GM12891 (cell line): ENCODE measurements at regions not wholly inside any gene's neighbourhood (a gene's known extent, or its start where the extent isn't known, plus 50 kb on each side); places are given as distances from the start of the nearest gene placed in this dataset.

Source experiments
- POLR2A ChIP-seq: IDR thresholded peaks from 2 replicates; pipeline ENCODE4 v1.6.1; 2011; ENCODE audit warnings: low read depth, low read length, control low read depth
- POLR2AphosphoS5 ChIP-seq: IDR thresholded peaks from 2 replicates; pipeline ENCODE4 v1.6.1; 2011; ENCODE audit warnings: low read depth, low read length, control low read depth
- SPI1 ChIP-seq: IDR thresholded peaks from 2 replicates; pipeline ENCODE4 v1.6.1; 2011; ENCODE audit warnings: low read depth, low read length, control low read depth
- TAF1 ChIP-seq: IDR thresholded peaks from 2 replicates; pipeline ENCODE4 v1.6.1; 2011; ENCODE audit warnings: low read depth, low read length, control low read depth

GRCh38 chr16:63059676-63060075, 1023.4 kb upstream of the CDH8 start:
- TF ChIP-seq TAF1 (no peak), POLR2A (no peak), POLR2AphosphoS5 (no peak), SPI1 (no peak)
